ENCODE measurements at regions not wholly inside any gene's neighbourhood (a gene's known extent, or its start where the extent isn't known, plus 50 kb on each side); places are given as distances from the start of the nearest gene placed in this dataset.

DNA sequence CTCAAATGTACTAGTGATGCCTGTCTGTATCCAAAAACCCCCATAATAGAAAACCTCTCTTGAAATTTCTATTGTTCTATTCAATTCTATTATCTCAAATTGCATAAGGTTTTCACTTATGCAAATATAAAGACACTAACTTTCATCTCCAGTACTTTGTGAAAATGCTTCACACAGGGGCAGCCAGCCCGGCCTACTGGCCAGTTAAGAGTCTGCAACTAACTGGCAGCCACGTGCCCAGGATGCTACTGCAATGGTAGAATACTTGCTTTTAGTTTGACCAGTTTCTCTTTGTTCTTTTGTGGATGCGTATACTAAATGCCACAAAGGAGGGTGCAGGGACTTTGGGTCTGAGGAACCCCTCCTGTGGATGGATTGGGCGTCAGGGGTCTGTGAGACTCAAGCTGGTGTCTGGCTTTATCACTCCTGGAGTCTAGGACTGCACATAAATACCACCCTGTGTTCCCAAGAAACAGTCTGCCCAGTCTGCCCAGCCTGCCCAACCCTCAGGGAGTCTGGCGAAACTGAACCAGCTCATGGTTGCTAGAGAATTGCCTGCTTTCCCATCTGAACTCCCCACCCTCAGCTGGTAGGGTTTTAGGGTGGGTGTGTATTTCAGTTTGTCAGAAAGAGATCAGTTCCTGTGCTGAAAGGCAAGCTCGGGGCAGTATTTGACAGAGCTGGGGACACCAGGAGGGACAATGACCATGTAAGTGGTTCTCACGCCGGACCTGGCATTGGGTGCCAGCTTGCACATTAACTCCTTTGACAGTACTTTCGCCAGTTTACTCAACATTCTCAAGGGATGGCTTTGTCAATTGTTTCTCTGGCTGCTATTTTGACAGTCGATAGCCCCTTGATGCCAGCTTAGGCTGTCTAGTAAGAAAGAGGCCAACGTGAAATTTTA, 558.2 kb upstream of the JAG1 start (continued):
- TF ChIP-seq, protein P1, sequence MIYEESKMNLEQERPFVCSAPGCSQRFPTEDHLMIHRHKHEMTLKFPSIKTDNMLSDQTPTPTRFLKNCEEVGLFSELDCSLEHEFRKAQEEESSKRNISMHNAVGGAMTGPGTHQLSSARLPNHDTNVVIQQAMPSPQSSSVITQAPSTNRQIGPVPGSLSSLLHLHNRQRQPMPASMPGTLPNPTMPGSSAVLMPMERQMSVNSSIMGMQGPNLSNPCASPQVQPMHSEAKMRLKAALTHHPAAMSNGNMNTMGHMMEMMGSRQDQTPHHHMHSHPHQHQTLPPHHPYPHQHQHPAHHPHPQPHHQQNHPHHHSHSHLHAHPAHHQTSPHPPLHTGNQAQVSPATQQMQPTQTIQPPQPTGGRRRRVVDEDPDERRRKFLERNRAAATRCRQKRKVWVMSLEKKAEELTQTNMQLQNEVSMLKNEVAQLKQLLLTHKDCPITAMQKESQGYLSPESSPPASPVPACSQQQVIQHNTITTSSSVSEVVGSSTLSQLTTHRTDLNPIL (CRISPR knock-in tag; IDR thresholded peaks at IDR 0.05; ENCODE audit: low read depth) = no peak
- TF ChIP-seq, protein P2, sequence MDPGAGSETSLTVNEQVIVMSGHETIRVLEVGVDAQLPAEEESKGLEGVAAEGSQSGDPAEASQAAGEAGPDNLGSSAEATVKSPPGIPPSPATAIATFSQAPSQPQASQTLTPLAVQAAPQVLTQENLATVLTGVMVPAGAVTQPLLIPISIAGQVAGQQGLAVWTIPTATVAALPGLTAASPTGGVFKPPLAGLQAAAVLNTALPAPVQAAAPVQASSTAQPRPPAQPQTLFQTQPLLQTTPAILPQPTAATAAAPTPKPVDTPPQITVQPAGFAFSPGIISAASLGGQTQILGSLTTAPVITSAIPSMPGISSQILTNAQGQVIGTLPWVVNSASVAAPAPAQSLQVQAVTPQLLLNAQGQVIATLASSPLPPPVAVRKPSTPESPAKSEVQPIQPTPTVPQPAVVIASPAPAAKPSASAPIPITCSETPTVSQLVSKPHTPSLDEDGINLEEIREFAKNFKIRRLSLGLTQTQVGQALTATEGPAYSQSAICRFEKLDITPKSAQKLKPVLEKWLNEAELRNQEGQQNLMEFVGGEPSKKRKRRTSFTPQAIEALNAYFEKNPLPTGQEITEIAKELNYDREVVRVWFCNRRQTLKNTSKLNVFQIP (CRISPR knock-in tag; IDR thresholded peaks at IDR 0.05; ENCODE audit: borderline replicate concordance, low read depth) = no peak
- TF ChIP-seq ZNF8 (CRISPR knock-in tag; IDR thresholded peaks at IDR 0.05) (no peak), GLIS3 (CRISPR knock-in tag; IDR thresholded peaks at IDR 0.05) (no peak), ISL1 (CRISPR knock-in tag; IDR thresholded peaks at IDR 0.05) (no peak)

DNA sequence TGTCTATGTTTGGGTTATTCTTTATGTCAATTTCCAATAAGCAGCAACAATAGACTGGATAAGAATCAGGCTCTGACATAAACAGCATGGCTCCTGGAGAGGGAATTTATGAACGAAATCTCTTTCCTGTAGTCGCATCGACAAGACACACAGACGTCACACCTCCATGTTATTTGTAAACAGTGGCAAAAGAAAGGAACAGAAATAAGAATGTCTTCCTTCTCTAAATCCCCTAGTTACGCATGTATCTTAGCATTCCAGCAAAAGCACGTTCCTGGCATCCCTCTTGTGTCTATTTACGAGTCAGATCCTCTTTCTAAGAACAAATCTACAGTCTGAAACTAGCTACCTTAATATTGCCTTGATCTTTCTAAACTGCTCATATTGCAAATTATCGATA, 559.1 kb upstream of the JAG1 start:
- no peak for ATAC-seq
- TF ChIP-seq ESRRG (CRISPR knock-in tag; IDR thresholded peaks at IDR 0.05) = no peak
- TF ChIP-seq ZC3H10 (CRISPR knock-in tag; IDR thresholded peaks at IDR 0.05) = no peak
- no peak for TF ChIP-seq ZFP3 (CRISPR knock-in tag; IDR thresholded peaks at IDR 0.05)
- TF ChIP-seq, protein P3, sequence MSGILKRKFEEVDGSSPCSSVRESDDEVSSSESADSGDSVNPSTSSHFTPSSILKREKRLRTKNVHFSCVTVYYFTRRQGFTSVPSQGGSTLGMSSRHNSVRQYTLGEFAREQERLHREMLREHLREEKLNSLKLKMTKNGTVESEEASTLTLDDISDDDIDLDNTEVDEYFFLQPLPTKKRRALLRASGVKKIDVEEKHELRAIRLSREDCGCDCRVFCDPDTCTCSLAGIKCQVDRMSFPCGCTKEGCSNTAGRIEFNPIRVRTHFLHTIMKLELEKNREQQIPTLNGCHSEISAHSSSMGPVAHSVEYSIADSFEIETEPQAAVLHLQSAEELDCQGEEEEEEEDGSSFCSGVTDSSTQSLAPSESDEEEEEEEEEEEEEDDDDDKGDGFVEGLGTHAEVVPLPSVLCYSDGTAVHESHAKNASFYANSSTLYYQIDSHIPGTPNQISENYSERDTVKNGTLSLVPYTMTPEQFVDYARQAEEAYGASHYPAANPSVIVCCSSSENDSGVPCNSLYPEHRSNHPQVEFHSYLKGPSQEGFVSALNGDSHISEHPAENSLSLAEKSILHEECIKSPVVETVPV (CRISPR knock-in tag; IDR thresholded peaks at IDR 0.05) = no peak
- TF ChIP-seq, protein P4, sequence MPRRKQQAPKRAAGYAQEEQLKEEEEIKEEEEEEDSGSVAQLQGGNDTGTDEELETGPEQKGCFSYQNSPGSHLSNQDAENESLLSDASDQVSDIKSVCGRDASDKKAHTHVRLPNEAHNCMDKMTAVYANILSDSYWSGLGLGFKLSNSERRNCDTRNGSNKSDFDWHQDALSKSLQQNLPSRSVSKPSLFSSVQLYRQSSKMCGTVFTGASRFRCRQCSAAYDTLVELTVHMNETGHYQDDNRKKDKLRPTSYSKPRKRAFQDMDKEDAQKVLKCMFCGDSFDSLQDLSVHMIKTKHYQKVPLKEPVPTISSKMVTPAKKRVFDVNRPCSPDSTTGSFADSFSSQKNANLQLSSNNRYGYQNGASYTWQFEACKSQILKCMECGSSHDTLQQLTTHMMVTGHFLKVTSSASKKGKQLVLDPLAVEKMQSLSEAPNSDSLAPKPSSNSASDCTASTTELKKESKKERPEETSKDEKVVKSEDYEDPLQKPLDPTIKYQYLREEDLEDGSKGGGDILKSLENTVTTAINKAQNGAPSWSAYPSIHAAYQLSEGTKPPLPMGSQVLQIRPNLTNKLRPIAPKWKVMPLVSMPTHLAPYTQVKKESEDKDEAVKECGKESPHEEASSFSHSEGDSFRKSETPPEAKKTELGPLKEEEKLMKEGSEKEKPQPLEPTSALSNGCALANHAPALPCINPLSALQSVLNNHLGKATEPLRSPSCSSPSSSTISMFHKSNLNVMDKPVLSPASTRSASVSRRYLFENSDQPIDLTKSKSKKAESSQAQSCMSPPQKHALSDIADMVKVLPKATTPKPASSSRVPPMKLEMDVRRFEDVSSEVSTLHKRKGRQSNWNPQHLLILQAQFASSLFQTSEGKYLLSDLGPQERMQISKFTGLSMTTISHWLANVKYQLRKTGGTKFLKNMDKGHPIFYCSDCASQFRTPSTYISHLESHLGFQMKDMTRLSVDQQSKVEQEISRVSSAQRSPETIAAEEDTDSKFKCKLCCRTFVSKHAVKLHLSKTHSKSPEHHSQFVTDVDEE (CRISPR knock-in tag; IDR thresholded peaks at IDR 0.05) = no peak
- TF ChIP-seq ISL1 (CRISPR knock-in tag; IDR thresholded peaks at IDR 0.05) = no peak

DNA sequence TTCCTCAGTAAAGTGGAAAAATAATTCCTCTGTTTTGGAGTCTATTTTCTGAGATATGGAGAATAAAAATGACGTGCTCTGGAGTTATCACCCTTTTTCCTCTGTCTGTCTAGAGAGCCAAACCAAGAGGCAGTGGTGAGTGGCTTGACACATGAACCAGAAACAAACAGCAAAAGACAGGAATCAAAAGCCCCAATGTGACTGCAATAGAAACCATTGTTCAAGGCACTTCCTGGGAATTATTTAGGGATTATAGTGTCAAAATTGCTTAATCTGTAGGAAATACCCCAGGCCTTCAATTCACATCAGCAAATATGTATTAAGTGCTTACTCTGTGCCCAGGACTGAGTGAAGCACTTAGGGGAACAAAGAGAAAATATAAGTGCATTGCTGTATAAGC, 560.4 kb upstream of the JAG1 start:
- TF ChIP-seq OSR1 (CRISPR knock-in tag; IDR thresholded peaks at IDR 0.05) (no peak), TCF4 (CRISPR knock-in tag; IDR thresholded peaks at IDR 0.05; ENCODE audit: borderline replicate concordance) (no peak), CSDC2 (CRISPR knock-in tag; IDR thresholded peaks at IDR 0.05) (no peak), PATZ1 (CRISPR knock-in tag; IDR thresholded peaks at IDR 0.05; ENCODE audit: borderline replicate concordance) (no peak), ZNF70 (CRISPR knock-in tag; IDR thresholded peaks at IDR 0.05) (no peak), ZFP30 (CRISPR knock-in tag; IDR thresholded peaks at IDR 0.05) (no peak)
- no peak for ATAC-seq

- TF ChIP-seq, protein P1 (CRISPR knock-in tag; IDR thresholded peaks at IDR 0.05; ENCODE audit: low read depth) = no peak
- TF ChIP-seq, protein P3 (CRISPR knock-in tag; IDR thresholded peaks at IDR 0.05) = no peak
- ATAC-seq = no peak
Observed at GRCh38 chr20:11234608-11235007, 560.8 kb upstream of the JAG1 start.
